Astrocyte of the spinal cord (primary cell): ENCODE measurements at regions not wholly inside any gene's neighbourhood (a gene's known extent, or its start where the extent isn't known, plus 50 kb on each side); places are given as distances from the start of the nearest gene placed in this dataset.

Experiments
- DNase-seq: peaks from one replicate; pipeline ENCODE4 v3.0.0; 2011; ENCODE audit warnings: low read depth, low spot score
- H3K4me3 ChIP-seq: 2 replicates; pipeline ENCODE4 v1.5.1; 2011; ENCODE audit warnings: low read depth, mild to moderate bottlenecking, low read length, moderate library complexity
- in situ Hi-C: cut with HindIII; loops from 2 replicates; pipeline ENCODE4 v1.10.0; 2017; ENCODE audit warnings: low sequenced_read_pairs
- TF ChIP-seq, protein P1 (sequence below): IDR thresholded peaks from 2 replicates; pipeline ENCODE4 v1.5.1; 2012; ENCODE audit warnings: low read depth, mild to moderate bottlenecking, low read length, inconsistent platforms

- in situ Hi-C loops, result no loop called here
- H3K4me3 ChIP-seq, result no peak overlapping the region
- no peak for DNase-seq
- TF ChIP-seq, protein P1, sequence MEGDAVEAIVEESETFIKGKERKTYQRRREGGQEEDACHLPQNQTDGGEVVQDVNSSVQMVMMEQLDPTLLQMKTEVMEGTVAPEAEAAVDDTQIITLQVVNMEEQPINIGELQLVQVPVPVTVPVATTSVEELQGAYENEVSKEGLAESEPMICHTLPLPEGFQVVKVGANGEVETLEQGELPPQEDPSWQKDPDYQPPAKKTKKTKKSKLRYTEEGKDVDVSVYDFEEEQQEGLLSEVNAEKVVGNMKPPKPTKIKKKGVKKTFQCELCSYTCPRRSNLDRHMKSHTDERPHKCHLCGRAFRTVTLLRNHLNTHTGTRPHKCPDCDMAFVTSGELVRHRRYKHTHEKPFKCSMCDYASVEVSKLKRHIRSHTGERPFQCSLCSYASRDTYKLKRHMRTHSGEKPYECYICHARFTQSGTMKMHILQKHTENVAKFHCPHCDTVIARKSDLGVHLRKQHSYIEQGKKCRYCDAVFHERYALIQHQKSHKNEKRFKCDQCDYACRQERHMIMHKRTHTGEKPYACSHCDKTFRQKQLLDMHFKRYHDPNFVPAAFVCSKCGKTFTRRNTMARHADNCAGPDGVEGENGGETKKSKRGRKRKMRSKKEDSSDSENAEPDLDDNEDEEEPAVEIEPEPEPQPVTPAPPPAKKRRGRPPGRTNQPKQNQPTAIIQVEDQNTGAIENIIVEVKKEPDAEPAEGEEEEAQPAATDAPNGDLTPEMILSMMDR, result no peak
These were observed 203.4 kb upstream of the TRIB2 start for GRCh38 chr2:12513339-12513738.

- no peak overlapping the region for H3K4me3 ChIP-seq
- TF ChIP-seq, protein P1, result no peak
- no peak for DNase-seq
- in situ Hi-C loops, result no loop called here
These were observed 202.6 kb upstream of the TRIB2 start for GRCh38 chr2:12514168-12514567.

DNA sequence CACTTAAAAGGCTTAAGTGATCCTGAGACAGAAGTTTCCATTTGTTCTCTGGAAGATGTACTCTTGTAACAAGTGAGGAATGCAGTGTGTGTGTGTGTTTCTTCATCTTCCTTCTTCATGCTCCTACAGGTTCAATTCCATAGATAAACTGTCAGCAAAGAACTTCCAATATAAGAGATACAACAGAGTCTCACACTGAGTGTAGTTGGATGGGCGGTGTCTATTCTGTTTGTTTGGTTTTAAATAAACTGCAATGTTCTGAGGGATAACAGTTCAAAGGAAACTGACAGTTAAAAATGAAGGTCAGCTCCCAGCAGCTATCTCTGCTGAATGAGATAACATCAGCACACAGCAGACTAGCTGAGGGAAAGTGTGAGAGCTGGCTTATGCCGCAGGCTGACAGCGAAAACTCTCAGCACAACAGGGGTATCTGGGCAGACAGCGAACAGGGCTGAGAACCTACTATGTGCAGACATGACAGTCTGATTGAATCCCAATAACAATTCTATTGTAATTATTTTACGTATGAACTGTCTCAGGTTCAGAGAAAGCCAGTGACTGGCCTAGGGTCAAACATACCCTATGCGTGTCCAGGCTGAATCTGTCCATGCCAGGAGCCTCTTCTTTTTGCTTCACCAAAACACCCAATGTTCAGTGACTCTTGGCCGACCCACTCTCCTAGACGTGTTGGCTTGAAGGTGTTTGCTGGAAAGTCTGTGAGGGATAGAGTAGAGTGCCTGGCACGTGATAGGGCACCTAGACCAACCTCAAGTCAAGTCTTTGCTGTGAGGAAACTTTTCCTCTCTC lies 201.9 kb upstream of the TRIB2 start:
- in situ Hi-C loops, result no loop called here
- DNase-seq, result no peak
- TF ChIP-seq, protein P1, result no peak
- no peak overlapping the region for H3K4me3 ChIP-seq

- in situ Hi-C loops, result no loop called here
- no peak overlapping the region for H3K4me3 ChIP-seq
- no peak for DNase-seq
- TF ChIP-seq, protein P1, result no peak
These were observed 200.9 kb upstream of the TRIB2 start for GRCh38 chr2:12515871-12516270.

DNA sequence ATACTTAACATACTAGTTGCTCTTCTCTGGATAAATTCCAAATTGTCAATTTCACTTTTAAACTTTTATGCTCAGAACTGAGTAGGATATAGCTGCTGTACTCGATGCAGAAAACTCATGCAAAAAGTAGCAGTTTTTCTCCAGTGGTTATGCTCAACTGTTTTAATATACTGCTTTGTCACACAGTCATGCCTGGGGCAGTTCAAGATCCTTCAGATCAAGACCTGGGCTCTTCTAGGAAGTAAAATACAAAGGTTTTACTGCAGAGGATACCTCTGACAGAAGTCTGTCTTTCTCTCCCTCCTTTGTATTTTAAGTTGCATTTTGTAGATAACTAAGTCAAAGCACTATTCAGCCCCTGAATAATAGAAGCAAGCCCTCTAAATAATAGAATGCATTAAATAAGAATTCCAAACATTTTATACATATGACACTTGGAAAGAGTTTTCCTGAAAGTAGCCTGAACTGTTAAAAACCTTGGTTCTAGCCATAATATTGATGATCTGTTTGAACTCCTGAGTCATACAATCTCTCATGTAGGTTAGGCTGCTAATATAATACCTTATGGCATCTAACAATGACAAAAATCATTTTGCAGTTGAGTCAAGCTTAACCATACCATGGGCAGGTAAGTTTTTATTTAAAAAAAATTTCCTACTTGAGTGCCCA lies 183.3 kb upstream of the TRIB2 start:
- TF ChIP-seq, protein P1, result no peak
- in situ Hi-C loops, result no loop called here
- H3K4me3 ChIP-seq, result no peak overlapping the region
- no peak for DNase-seq

DNA sequence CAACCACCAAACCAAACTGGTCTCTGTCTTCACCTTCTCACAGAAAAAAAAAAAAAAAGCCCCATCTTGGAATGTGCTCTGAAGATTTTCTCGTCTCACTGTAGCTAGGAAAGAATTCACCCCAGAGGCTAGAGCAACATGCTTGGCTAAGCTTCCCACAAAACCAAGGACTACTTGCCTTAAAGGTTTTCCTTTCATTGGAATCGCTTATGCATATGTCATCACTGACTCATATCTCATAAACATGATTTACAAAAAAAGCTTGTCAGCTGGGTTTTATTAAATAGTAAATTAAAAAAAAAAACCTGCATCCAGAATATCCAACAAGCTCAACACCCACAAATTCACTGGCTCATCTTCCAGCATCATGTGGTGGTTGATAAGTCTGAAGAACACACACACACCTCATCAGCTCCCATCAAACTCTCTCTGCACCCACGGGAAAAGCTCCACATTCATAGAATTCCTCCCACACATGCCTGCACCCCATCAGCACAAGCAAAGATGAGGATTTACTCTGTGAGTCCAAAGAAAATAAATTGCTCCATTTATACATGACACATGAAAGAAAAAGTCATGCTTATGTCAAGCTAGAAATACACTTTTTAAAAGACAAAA lies 182.0 kb upstream of the TRIB2 start:
- DNase-seq, result peak; percentile 95
- in situ Hi-C loops, result no loop called here
- no peak overlapping the region for H3K4me3 ChIP-seq
- TF ChIP-seq, protein P1, result no peak
